ENCODE measurements at regions not wholly inside any gene's neighbourhood (a gene's known extent, or its start where the extent isn't known, plus 50 kb on each side); places are given as distances from the start of the nearest gene placed in this dataset.

DNA sequence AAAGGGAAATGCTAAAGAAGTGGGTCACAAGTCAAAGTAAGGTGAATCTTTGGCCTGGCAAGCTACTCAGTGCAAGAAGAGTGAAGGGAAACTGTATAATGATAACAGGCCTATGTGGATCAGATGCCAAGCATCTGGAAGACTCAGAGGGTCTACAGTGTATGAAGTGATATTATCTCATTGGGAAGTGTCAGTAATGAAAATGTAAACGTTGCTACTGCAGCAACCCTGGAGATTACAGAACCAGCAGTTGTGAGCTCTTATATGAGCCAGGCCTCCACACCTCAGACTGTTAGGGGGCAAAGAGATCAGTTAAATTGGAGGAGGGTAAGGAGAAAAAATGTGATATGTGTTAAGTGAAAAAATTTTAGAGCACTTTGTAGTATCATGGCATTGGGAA is 195.4 kb upstream of the DPH6 start:
- POLR2A ChIA-PET, result no interaction called here

GRCh38 chr15:35741881-35742280 is 195.9 kb upstream of the DPH6 start:
- in situ Hi-C loops (cut with HindIII; ENCODE audit: extremely low pct_ligation_motif_present, low pct_unique_long_range_greater_than_20kb), result no loop called here
- no peak overlapping the region for H3K9ac ChIP-seq (ENCODE audit: insufficient read depth, low read depth, low read length)
- H4K20me1 ChIP-seq (ENCODE audit: insufficient read depth, low read length), result no peaks in the 10 kb centered on the region
- no peaks in the 10 kb centered on the region for H3K79me2 ChIP-seq (ENCODE audit: insufficient read depth, low read length)
- no TSS peak for BruUV-seq (replicated peaks)
- FAIRE-seq (no peak), ATAC-seq (no peak), DNase-seq (ENCODE audit: low spot score) (no peak)
- ChIA-PET CTCF (ENCODE audit: low intra/inter-chr PET ratio, low total read pairs) (no interaction called here), POLR2A (no interaction called here)
- H3K9me3 ChIP-seq (ENCODE audit: low read length), result no peaks in the 10 kb centered on the region
- H3K4me2 ChIP-seq (ENCODE audit: low read depth, low read length), result no peak overlapping the region
- no peaks in the 10 kb centered on the region for H3K4me1 ChIP-seq (ENCODE audit: insufficient read depth, low read length)
- no peak overlapping the region for H3K4me3 ChIP-seq (replicated peaks in 1 of 3; ENCODE audit: insufficient read depth in 1 of 3, low read depth in 2 of 3, low read length in 3 of 3)
- no peaks in the 10 kb centered on the region for H3K36me3 ChIP-seq (replicated peaks in 1 of 2; ENCODE audit: control insufficient read depth in 1 of 2, insufficient read depth in 2 of 2, low read length in 2 of 2)
- no peaks in the 10 kb centered on the region for H3K27me3 ChIP-seq (ENCODE audit: control insufficient read depth in 1 of 2, insufficient read depth in 2 of 2, low read length in 2 of 2)
- intact Hi-C loops (cut with micrococcal nuclease; ENCODE audit: unreplicated experiment), result no loop called here
- no peak overlapping the region for H3K27ac ChIP-seq (ENCODE audit: extremely low read length, insufficient read depth, low read length)
- no peak overlapping the region for H2AFZ ChIP-seq (ENCODE audit: low read length)
- no peak for TF ChIP-seq ZNF383 (CRISPR knock-in tag; IDR thresholded peaks at IDR 0.05; ENCODE audit: borderline replicate concordance)
- no peak for TF ChIP-seq RBM39 (IDR thresholded peaks at IDR 0.05; ENCODE audit: low read depth, low read length, poor library complexity, severe bottlenecking)
- TF ChIP-seq HMG20A (CRISPR knock-in tag; IDR thresholded peaks at IDR 0.05; ENCODE audit: borderline replicate concordance), result no peak
- TF ChIP-seq SMC3 (IDR thresholded peaks at IDR 0.05; ENCODE audit: low read length), result no peak
- TF ChIP-seq ZNF746 (CRISPR knock-in tag; IDR thresholded peaks at IDR 0.05), result no peak

More for the DNA sequence above, 195.4 kb upstream of the DPH6 start:
- DNase-seq (ENCODE audit: low spot score) (no peak), ATAC-seq (no peak), FAIRE-seq (no peak)
- H3K4me2 ChIP-seq (ENCODE audit: low read depth, low read length), result no peak overlapping the region
- BruUV-seq (replicated peaks), result no TSS peak
- intact Hi-C loops (cut with micrococcal nuclease; ENCODE audit: unreplicated experiment) (no loop called here), in situ Hi-C loops (cut with HindIII; ENCODE audit: extremely low pct_ligation_motif_present, low pct_unique_long_range_greater_than_20kb) (no loop called here)
- no peaks in the 10 kb centered on the region for H3K4me1 ChIP-seq (ENCODE audit: insufficient read depth, low read length)
- CTCF ChIA-PET (ENCODE audit: low intra/inter-chr PET ratio, low total read pairs), result no interaction called here
- WGBS (ENCODE audit: low lambda C conversion rate), result 0% methylated on average over 1 of the region's 1 CpG
- no peaks in the 10 kb centered on the region for H4K20me1 ChIP-seq (ENCODE audit: insufficient read depth, low read length)
- no peak overlapping the region for H2AFZ ChIP-seq (ENCODE audit: low read length)
- H3K27ac ChIP-seq (ENCODE audit: extremely low read length, insufficient read depth, low read length), result no peak overlapping the region
- H3K27me3 ChIP-seq (ENCODE audit: control insufficient read depth in 1 of 2, insufficient read depth in 2 of 2, low read length in 2 of 2), result no peaks in the 10 kb centered on the region
- no peak overlapping the region for H3K4me3 ChIP-seq (replicated peaks in 1 of 3; ENCODE audit: insufficient read depth in 1 of 3, low read depth in 2 of 3, low read length in 3 of 3)
- H3K36me3 ChIP-seq (replicated peaks in 1 of 2; ENCODE audit: control insufficient read depth in 1 of 2, insufficient read depth in 2 of 2, low read length in 2 of 2), result no peaks in the 10 kb centered on the region
- H3K9ac ChIP-seq (ENCODE audit: insufficient read depth, low read depth, low read length), result no peak overlapping the region
- TF ChIP-seq ZNF460 (CRISPR knock-in tag; IDR thresholded peaks at IDR 0.05; ENCODE audit: borderline replicate concordance) (no peak), YEATS4 (CRISPR knock-in tag; IDR thresholded peaks at IDR 0.05; ENCODE audit: borderline replicate concordance) (no peak), RBAK (CRISPR knock-in tag; IDR thresholded peaks at IDR 0.05) (no peak), HNRNPUL1 (IDR thresholded peaks at IDR 0.05; ENCODE audit: low read depth, low read length) (no peak), FOSL1 (CRISPR knock-in tag; IDR thresholded peaks at IDR 0.05; ENCODE audit: borderline replicate concordance) (no peak), ZMYM3 (CRISPR knock-in tag; IDR thresholded peaks at IDR 0.05) (no peak), ZMYM2 (CRISPR knock-in tag; IDR thresholded peaks at IDR 0.05) (no peak), MXD4 (CRISPR knock-in tag; IDR thresholded peaks at IDR 0.05) (no peak), CBX2 (IDR thresholded peaks at IDR 0.05; ENCODE audit: low read depth, low read length) (no peak), CBX2 (CRISPR knock-in tag; IDR thresholded peaks at IDR 0.05; ENCODE audit: low read depth) (no peak), ZEB1 (IDR thresholded peaks at IDR 0.05; ENCODE audit: insufficient replicate concordance, low read depth) (no peak), RBM39 (IDR thresholded peaks at IDR 0.05; ENCODE audit: low read depth, low read length, poor library complexity, severe bottlenecking) (no peak), ZSCAN21 (CRISPR knock-in tag; IDR thresholded peaks at IDR 0.05; ENCODE audit: borderline replicate concordance) (no peak), ZNF337 (CRISPR knock-in tag; IDR thresholded peaks at IDR 0.05; ENCODE audit: borderline replicate concordance, low read depth) (no peak)
- TF ChIP-seq, protein P1, sequence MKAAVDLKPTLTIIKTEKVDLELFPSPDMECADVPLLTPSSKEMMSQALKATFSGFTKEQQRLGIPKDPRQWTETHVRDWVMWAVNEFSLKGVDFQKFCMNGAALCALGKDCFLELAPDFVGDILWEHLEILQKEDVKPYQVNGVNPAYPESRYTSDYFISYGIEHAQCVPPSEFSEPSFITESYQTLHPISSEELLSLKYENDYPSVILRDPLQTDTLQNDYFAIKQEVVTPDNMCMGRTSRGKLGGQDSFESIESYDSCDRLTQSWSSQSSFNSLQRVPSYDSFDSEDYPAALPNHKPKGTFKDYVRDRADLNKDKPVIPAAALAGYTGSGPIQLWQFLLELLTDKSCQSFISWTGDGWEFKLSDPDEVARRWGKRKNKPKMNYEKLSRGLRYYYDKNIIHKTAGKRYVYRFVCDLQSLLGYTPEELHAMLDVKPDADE (CRISPR knock-in tag; IDR thresholded peaks at IDR 0.05), result no peak
- no peaks in the 10 kb centered on the region for H3K9me3 ChIP-seq (ENCODE audit: low read length)
- no peaks in the 10 kb centered on the region for H3K79me2 ChIP-seq (ENCODE audit: insufficient read depth, low read length)

Data from HepG2 (cell line).